CD4-positive, alpha-beta T cell (primary cell): ENCODE measurements at regions not wholly inside any gene's neighbourhood (a gene's known extent, or its start where the extent isn't known, plus 50 kb on each side); places are given as distances from the start of the nearest gene placed in this dataset.

Source experiments
- ATAC-seq: fragments of 200-7000 bp; cut with Tn5 transposase; one replicate; pipeline ENCODE4 v1.10.0; 2022; ENCODE audit warnings: mild to moderate bottlenecking; ENCODE audit not compliant: poor library complexity
- CTCF ChIA-PET: fragments of 350-600 bp; sonication (Branson Sonifier 250); formaldehyde crosslinking; loops from one replicate; lab custom pipeline; 2021; ENCODE audit warnings: antibody characterized with exemption, inconsistent platforms; lab: Charles Lee
- POLR2A ChIA-PET: fragments of 350-600 bp; sonication (Branson Sonifier 250); formaldehyde crosslinking; loops from one replicate; lab custom pipeline; 2021; ENCODE audit warnings: antibody characterized with exemption, inconsistent platforms; lab: Charles Lee
- DNase-seq, 14 experiments: peaks; one replicate each; pipeline ENCODE4 v3.0.0-alpha.2; 2013 to 2020; ENCODE audit warnings: mixed read lengths in 2 of 14
- H3K27ac ChIP-seq, 2 donors: one replicate each; pipeline versions ENCODE4 v1.5.1 to v1.7.0; 2013; ENCODE audit warnings: low read length in 2 of 2, low read depth in 1 of 2, mild to moderate bottlenecking in 1 of 2
- H3K27me3 ChIP-seq, 2 experiments: 1 replicate in 1 of 2; 2 replicates in 1 of 2; pipeline versions ENCODE4 v1.6.1 to v1.7.0; 2013; ENCODE audit warnings: low read length in 2 of 2, control low read depth in 1 of 2, mild to moderate bottlenecking in 1 of 2, moderate library complexity in 1 of 2; ENCODE audit not compliant: insufficient read depth in 2 of 2, control insufficient read depth in 1 of 2
- H3K36me3 ChIP-seq: one replicate; pipeline ENCODE4 v1.6.1; 2013; ENCODE audit warnings: low read length, control low read depth; ENCODE audit not compliant: insufficient read depth
- H3K4me1 ChIP-seq: one replicate; pipeline ENCODE4 v1.6.1; 2013; ENCODE audit warnings: low read length, control low read depth; ENCODE audit not compliant: insufficient read depth
- H3K4me3 ChIP-seq: one replicate; pipeline ENCODE4 v1.5.1; 2013; ENCODE audit warnings: mild to moderate bottlenecking, low read length, moderate library complexity
- H3K9me3 ChIP-seq, 2 experiments: 1 replicate in 1 of 2; 2 replicates in 1 of 2; pipeline versions ENCODE4 v1.6.1 to v1.7.0; 2013; ENCODE audit warnings: low read length in 2 of 2, mild to moderate bottlenecking in 2 of 2, control low read depth in 1 of 2, moderate library complexity in 1 of 2; ENCODE audit not compliant: control insufficient read depth in 1 of 2, insufficient read depth in 1 of 2
- H3K27ac Mint-ChIP-seq: one replicate; pipeline ENCODE4 v1.8.0; 2020; ENCODE audit warnings: mixed read lengths
- H3K27me3 Mint-ChIP-seq: one replicate; pipeline ENCODE4 v1.8.0; 2021; ENCODE audit warnings: mixed read lengths
- H3K36me3 Mint-ChIP-seq: one replicate; pipeline ENCODE4 v1.8.0; 2021; ENCODE audit warnings: low read depth, mixed read lengths
- H3K4me1 Mint-ChIP-seq: one replicate; pipeline ENCODE4 v1.8.0; 2021; ENCODE audit warnings: low read depth, mixed read lengths
- H3K4me3 Mint-ChIP-seq: one replicate; pipeline ENCODE4 v1.8.0; 2020; ENCODE audit warnings: mild to moderate bottlenecking, mixed read lengths
- H3K9me3 Mint-ChIP-seq: one replicate; pipeline ENCODE4 v1.8.0; 2020; ENCODE audit warnings: mixed read lengths
- intact Hi-C, 2 experiments: fragments of 100-400 bp; cut with DNase I in 1 of 2; cut with micrococcal nuclease in 1 of 2; formaldehyde crosslinking; loops; one replicate each; pipeline versions ENCODE4 v1.15.1 to v1.9.0; 2023 to 2025; cut with DNase I, micrococcal nuclease
- TF ChIP-seq, protein P1 (sequence below): fragments of 200-600 bp; IDR thresholded peaks from one replicate; pipeline ENCODE4 v1.8.0; 2022; ENCODE audit warnings: antibody characterized with exemption, mild to moderate bottlenecking

DNA sequence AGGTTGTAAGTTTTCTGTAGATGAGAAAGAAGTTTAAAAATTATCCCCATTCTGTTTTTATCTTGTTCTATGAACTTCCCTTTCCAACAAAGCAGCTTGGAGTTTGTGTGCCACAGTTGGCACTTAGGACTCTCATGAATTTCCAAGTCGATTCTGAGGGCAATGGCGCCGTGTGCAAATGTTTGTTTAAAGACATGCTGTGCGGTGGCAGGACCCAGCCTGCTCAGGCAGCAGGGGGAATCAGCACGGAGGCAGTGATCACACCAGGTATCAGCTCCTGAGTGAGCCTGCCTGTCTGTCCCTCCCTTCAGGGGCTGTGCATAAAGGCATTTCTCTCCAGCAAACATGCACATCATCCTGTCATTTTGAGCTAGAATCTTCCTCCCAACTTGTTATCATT, 109.8 kb upstream of the WDR11 start:
- DNase-seq (no peak), ATAC-seq (no peak)
- CTCF ChIA-PET: no interaction called here
- no peaks in the 10 kb centered on the region for H3K9me3 ChIP-seq
- Mint-ChIP-seq H3K9me3 (no peaks in the 10 kb centered on the region), H3K36me3 (no peaks in the 10 kb centered on the region), H3K27me3 (peaks cover 10% of the 10 kb centered on the region), H3K4me1 (no peaks in the 10 kb centered on the region), H3K27ac (no peak overlapping the region), H3K4me3 (no peak overlapping the region)
- no peaks in the 10 kb centered on the region for H3K4me1 ChIP-seq
- TF ChIP-seq, protein P1, sequence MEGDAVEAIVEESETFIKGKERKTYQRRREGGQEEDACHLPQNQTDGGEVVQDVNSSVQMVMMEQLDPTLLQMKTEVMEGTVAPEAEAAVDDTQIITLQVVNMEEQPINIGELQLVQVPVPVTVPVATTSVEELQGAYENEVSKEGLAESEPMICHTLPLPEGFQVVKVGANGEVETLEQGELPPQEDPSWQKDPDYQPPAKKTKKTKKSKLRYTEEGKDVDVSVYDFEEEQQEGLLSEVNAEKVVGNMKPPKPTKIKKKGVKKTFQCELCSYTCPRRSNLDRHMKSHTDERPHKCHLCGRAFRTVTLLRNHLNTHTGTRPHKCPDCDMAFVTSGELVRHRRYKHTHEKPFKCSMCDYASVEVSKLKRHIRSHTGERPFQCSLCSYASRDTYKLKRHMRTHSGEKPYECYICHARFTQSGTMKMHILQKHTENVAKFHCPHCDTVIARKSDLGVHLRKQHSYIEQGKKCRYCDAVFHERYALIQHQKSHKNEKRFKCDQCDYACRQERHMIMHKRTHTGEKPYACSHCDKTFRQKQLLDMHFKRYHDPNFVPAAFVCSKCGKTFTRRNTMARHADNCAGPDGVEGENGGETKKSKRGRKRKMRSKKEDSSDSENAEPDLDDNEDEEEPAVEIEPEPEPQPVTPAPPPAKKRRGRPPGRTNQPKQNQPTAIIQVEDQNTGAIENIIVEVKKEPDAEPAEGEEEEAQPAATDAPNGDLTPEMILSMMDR: no peak
- H3K36me3 ChIP-seq: no peaks in the 10 kb centered on the region
- no peak overlapping the region for H3K27ac ChIP-seq
- no peaks in the 10 kb centered on the region for H3K27me3 ChIP-seq
- POLR2A ChIA-PET: no interaction called here
- no peak overlapping the region for H3K4me3 ChIP-seq
- intact Hi-C loops: no loop called here

DNA sequence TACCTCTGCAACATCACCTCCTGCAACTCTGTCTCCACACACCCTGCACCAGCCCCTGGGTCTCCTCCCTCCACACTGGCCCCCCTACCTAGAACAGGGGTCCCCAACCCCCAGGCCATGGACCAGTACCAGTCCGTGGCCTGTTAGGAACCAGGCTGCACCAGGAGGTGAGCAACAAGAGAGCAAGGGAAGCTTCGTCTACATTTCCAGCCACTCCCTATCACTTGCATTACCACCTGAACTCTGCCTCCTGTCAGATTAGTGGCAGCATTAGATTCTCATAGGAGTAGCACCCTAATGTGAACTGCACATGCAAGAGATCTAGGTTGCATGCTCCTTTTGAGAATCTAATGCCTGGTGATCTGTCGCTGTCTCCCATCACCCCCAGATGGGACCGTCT, 108.8 kb upstream of the WDR11 start:
- H3K4me3 ChIP-seq: no peak overlapping the region
- H3K36me3 ChIP-seq: no peaks in the 10 kb centered on the region
- no peaks in the 10 kb centered on the region for H3K9me3 Mint-ChIP-seq
- H3K4me1 Mint-ChIP-seq: no peaks in the 10 kb centered on the region
- H3K9me3 ChIP-seq: no peaks in the 10 kb centered on the region
- no peaks in the 10 kb centered on the region for H3K4me1 ChIP-seq
- H3K27ac Mint-ChIP-seq: no peak overlapping the region
- CTCF ChIA-PET: no interaction called here
- no peaks in the 10 kb centered on the region for H3K36me3 Mint-ChIP-seq
- TF ChIP-seq, protein P1: no peak
- no peaks in the 10 kb centered on the region for H3K27me3 ChIP-seq
- no peak for DNase-seq
- no peak overlapping the region for H3K4me3 Mint-ChIP-seq
- H3K27me3 Mint-ChIP-seq: peaks cover 10% of the 10 kb centered on the region
- H3K27ac ChIP-seq: no peak overlapping the region
- ATAC-seq: no peak
- POLR2A ChIA-PET: no interaction called here
- intact Hi-C loops: no loop called here

DNA sequence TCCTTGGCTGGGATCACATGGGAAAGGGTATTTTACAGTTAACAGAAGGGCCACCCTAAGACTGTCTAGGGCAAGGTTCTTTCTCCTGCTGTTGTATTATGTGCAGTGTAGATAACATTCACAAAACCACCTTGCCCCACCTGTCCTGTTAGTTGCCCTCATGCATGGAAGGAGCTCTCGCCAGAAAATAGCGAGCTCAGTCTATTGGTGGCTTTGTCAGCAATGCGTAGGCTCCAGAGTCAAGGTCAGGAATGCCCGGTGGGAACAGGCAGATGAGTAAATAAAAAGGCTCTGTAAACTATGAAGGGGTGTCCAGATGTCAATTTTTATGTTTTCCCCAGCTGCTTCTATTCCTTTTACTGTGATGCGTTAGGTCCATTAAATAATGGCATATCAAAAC, 107.1 kb upstream of the WDR11 start:
- TF ChIP-seq, protein P1: no peak
- H3K36me3 Mint-ChIP-seq: no peaks in the 10 kb centered on the region
- no peaks in the 10 kb centered on the region for H3K9me3 Mint-ChIP-seq
- ATAC-seq (no peak), DNase-seq (no peak)
- H3K4me1 ChIP-seq: no peaks in the 10 kb centered on the region
- CTCF ChIA-PET: no interaction called here
- no peak overlapping the region for H3K4me3 ChIP-seq
- no peaks in the 10 kb centered on the region for H3K9me3 ChIP-seq
- no peaks in the 10 kb centered on the region for H3K27me3 ChIP-seq
- H3K27me3 Mint-ChIP-seq: peaks cover 6% of the 10 kb centered on the region
- H3K4me1 Mint-ChIP-seq: no peaks in the 10 kb centered on the region
- intact Hi-C loops: no loop called here
- H3K27ac ChIP-seq: no peak overlapping the region
- POLR2A ChIA-PET: no interaction called here
- no peak overlapping the region for H3K27ac Mint-ChIP-seq
- H3K4me3 Mint-ChIP-seq: no peak overlapping the region
- no peaks in the 10 kb centered on the region for H3K36me3 ChIP-seq
